Coronary artery (tissue), 2 donors: ENCODE measurements at regions not wholly inside any gene's neighbourhood (a gene's known extent, or its start where the extent isn't known, plus 50 kb on each side); places are given as distances from the start of the nearest gene placed in this dataset.

Source experiments
- DNase-seq: peaks from one replicate; pipeline ENCODE4 v3.0.0-alpha.2; 2017; ENCODE audit warnings: low spot score
- H3K27ac ChIP-seq, 2 donors: fragments of 200-600 bp; sonication (generic); one replicate each; pipeline ENCODE4 v1.5.1; 2016 to 2019
- H3K4me3 ChIP-seq: fragments of 200-600 bp; sonication (generic); 2 replicates; pipeline ENCODE4 v1.5.1; 2016; ENCODE audit warnings: mild to moderate bottlenecking, moderate library complexity
- CTCF ChIP-seq: fragments of 200-600 bp; sonication (generic); IDR thresholded peaks from one replicate; pipeline ENCODE4 v1.5.1; 2019; ENCODE audit warnings: antibody characterized with exemption

GRCh38 chr6:105874835-105875626 is 211.1 kb upstream of the PRDM1 start:
- DNase-seq, result no peak
- no peak overlapping the region for H3K4me3 ChIP-seq
- no peak overlapping the region for H3K27ac ChIP-seq
- TF ChIP-seq CTCF, result no peak

DNA sequence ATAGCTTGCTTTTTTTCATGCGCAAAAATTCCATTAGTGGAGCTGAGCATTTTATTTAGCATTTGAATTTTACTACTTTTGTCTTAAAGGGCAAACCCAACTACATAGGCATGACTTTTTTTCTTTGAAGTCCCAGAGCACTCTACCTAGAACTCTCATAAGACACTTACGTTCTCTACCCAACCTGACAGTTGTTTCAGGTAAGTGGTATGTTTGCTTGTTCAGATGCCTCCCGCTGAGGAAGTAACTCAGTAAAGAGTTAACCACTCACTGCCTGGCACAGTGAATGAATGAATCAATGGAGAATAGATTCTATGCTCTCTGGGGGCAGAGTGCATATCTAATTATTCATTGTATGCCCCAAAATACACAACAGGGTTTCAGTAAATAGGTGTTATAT is 212.3 kb upstream of the PRDM1 start:
- DNase-seq, result no peak
- H3K4me3 ChIP-seq, result no peak overlapping the region
- no peak for TF ChIP-seq CTCF
- H3K27ac ChIP-seq, result no peak overlapping the region

DNA sequence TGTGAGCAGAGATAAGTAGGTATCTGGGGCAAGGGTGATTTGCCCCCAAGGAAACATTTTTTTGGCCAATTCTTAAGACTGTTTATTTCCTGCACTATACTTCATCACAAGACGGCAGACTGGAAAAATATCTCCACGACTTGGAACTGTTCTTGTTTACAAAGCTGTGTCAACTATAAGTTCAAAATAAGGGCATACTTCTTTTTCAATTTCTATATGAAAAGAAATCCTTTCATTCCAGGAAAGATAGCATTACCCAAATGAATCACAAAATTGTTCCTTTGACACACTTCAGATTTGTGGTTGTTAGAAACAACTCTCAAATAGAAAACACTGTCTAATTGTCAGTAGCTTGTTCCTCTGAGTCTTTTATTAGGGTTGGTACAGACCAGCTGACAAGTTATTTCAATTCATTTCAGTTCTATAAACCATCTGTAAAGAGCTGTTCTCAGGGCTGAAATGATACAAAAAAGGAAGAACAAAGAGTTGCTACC is 212.9 kb upstream of the PRDM1 start:
- Histone ChIP-seq H3K27ac (no peak overlapping the region), H3K4me3 (no peak overlapping the region)
- DNase-seq, result no peak
- TF ChIP-seq CTCF, result no peak

DNA sequence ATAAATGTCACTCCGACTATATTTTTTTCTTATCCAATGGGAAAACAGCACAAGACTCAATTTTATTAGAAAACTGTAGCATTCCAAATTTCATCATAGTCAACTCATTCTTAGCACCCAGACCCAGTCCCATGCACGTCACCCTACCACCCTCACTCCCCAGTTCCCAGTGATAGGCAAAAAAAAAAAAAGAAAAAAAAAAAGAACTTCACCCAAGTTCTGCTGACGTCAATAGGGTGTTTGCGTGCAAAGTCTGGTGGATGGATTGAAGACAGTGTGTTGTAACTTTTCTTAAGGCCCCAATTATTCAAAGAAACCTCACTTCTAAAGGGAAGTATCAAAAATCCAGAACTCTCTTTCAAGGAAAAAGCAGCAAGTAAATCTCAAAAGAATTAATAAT is 213.9 kb upstream of the PRDM1 start:
- H3K27ac ChIP-seq, result no peak overlapping the region
- H3K4me3 ChIP-seq, result no peak overlapping the region
- no peak for TF ChIP-seq CTCF
- no peak for DNase-seq

GRCh38 chr6:105871542-105871941 is 214.6 kb upstream of the PRDM1 start:
- Histone ChIP-seq H3K4me3 (no peak overlapping the region), H3K27ac (no peak overlapping the region)
- no peak for DNase-seq
- no peak for TF ChIP-seq CTCF

DNA sequence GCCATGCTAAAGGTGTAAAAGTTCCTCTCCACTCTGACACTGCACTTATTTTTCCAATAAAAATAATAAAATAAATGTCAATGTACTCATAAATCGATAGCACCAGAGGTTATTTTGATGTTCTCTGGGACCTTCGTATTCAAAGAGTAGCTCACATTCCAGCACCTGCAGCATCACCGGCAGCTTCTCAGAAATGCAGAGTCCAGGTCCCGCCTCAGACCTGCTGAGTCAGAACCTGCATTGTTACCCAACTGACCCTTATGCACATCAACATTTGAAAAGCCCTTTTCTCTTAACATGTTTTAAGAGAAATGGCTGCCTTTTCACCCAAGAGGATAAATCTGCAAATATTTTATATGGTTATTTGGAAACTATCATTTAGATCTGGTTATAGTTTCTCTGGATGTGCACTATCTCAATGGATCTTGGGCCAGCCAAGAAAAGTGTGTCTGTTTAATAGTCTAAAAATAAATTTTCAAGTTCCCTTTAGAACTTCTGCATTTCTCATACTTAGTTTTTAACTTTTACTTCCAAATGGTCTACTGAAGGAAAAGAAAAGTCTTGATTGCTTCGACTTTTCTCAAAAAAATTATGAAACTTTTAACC is 216.2 kb upstream of the PRDM1 start:
- TF ChIP-seq CTCF, result no peak

More for the DNA sequence above, 216.2 kb upstream of the PRDM1 start:
- DNase-seq, result no peak
- no peak overlapping the region for H3K4me3 ChIP-seq
- H3K27ac ChIP-seq, result no peak overlapping the region
